OCI-LY3 (cell line): ENCODE measurements at regions not wholly inside any gene's neighbourhood (a gene's known extent, or its start where the extent isn't known, plus 50 kb on each side); places are given as distances from the start of the nearest gene placed in this dataset.

Experiments
- EZH2phosphoT487 ChIP-seq: fragments of 200-600 bp; shearing (Covaris generic); IDR thresholded peaks from 2 replicates; pipeline ENCODE4 v1.6.1; 2018; ENCODE audit warnings: antibody characterized with exemption, mixed run types, low read depth
- TF ChIP-seq, protein P1 (sequence below): fragments of 200-600, 300-600 bp; sonication (generic); IDR thresholded peaks from 2 replicates; pipeline ENCODE4 v1.5.1; 2014; ENCODE audit warnings: antibody characterized with exemption, low read length, low read depth

DNA sequence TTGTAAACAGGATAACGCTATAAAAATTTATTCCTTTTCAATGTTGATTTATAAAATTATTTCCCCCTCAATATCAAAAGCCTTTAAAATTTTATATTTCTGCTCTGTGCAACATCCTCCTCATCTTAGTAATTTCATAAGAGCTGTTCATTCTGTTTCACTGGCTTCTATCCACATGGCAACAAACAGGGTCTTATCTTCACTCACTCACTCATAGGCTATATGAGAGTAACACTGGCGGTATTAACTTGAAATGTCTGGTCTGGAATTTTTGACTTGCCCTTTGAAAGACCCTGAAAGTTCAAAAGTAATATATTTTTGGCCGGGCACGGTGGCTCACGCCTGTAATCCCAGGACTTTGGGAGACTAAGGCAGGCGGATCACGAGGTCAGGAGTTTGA lies 77.4 kb upstream of the KRTAP11-1 start:
- TF ChIP-seq EZH2phosphoT487 = no peak
- TF ChIP-seq, protein P1, sequence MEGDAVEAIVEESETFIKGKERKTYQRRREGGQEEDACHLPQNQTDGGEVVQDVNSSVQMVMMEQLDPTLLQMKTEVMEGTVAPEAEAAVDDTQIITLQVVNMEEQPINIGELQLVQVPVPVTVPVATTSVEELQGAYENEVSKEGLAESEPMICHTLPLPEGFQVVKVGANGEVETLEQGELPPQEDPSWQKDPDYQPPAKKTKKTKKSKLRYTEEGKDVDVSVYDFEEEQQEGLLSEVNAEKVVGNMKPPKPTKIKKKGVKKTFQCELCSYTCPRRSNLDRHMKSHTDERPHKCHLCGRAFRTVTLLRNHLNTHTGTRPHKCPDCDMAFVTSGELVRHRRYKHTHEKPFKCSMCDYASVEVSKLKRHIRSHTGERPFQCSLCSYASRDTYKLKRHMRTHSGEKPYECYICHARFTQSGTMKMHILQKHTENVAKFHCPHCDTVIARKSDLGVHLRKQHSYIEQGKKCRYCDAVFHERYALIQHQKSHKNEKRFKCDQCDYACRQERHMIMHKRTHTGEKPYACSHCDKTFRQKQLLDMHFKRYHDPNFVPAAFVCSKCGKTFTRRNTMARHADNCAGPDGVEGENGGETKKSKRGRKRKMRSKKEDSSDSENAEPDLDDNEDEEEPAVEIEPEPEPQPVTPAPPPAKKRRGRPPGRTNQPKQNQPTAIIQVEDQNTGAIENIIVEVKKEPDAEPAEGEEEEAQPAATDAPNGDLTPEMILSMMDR = no peak
